NCI-H460 (cell line): ENCODE measurements at regions not wholly inside any gene's neighbourhood (a gene's known extent, or its start where the extent isn't known, plus 50 kb on each side); places are given as distances from the start of the nearest gene placed in this dataset.
"Not testable (repeated sequence)": the region's sequence is repeated elsewhere in the genome, so short reads cannot be mapped to it uniquely, and the experiment has no call there.

Source experiments
- DNase-seq: peaks from one replicate; pipeline ENCODE4 v3.0.0-alpha.2; 2016; ENCODE audit warnings: low read depth; ENCODE audit errors: extremely low read depth

- peak; percentile 23 for DNase-seq
Measured at GRCh38 chr7:65722361-65722792, 150.5 kb upstream of the VKORC1L1 start.

GRCh38 chr7:65727182-65727581 lies 145.7 kb upstream of the VKORC1L1 start:
- DNase-seq = not testable (repeated sequence)

- DNase-seq = no peak
Measured at GRCh38 chr7:65731129-65731528, 141.7 kb upstream of the VKORC1L1 start.

GRCh38 chr7:65731562-65732035 lies 141.3 kb upstream of the VKORC1L1 start:
- DNase-seq = no peak

GRCh38 chr7:65744406-65744805 lies 128.5 kb upstream of the VKORC1L1 start:
- no peak for DNase-seq

- no peak for DNase-seq
Measured at GRCh38 chr7:65746398-65746669, 126.5 kb upstream of the VKORC1L1 start.

GRCh38 chr7:65749039-65749438 lies 123.8 kb upstream of the VKORC1L1 start:
- no peak for DNase-seq

- DNase-seq = no peak
Measured at GRCh38 chr7:65749518-65749917, 123.4 kb upstream of the VKORC1L1 start.

GRCh38 chr7:65750511-65751344 lies 122.1 kb upstream of the VKORC1L1 start:
- peak; percentile 85 for DNase-seq

GRCh38 chr7:65754070-65754469 lies 118.8 kb upstream of the VKORC1L1 start:
- DNase-seq = not testable (repeated sequence)

- not testable (repeated sequence) for DNase-seq
Measured at GRCh38 chr7:65758991-65759390, 113.9 kb upstream of the VKORC1L1 start.

GRCh38 chr7:65762712-65763111 lies 110.2 kb upstream of the VKORC1L1 start:
- DNase-seq = not testable (repeated sequence)

- DNase-seq = not testable (repeated sequence)
Measured at GRCh38 chr7:65763114-65763513, 109.8 kb upstream of the VKORC1L1 start.

- peak; percentile 84 for DNase-seq
Measured at GRCh38 chr7:65770473-65771225, 102.2 kb upstream of the VKORC1L1 start.

- DNase-seq = not testable (repeated sequence)
Measured at GRCh38 chr7:65771226-65771569, 101.7 kb upstream of the VKORC1L1 start.

GRCh38 chr7:65776677-65777076 lies 96.2 kb upstream of the VKORC1L1 start:
- not testable (repeated sequence) for DNase-seq

- not testable (repeated sequence) for DNase-seq
Measured at GRCh38 chr7:65789943-65790342, 82.9 kb upstream of the VKORC1L1 start.

- DNase-seq = not testable (repeated sequence)
Measured at GRCh38 chr7:65791788-65792187, 81.1 kb upstream of the VKORC1L1 start.

- DNase-seq = not testable (repeated sequence)
Measured at GRCh38 chr7:65792726-65793125, 80.1 kb upstream of the VKORC1L1 start.

- DNase-seq = not testable (repeated sequence)
Measured at GRCh38 chr7:65794671-65795391, 78.0 kb upstream of the VKORC1L1 start.

- DNase-seq = not testable (repeated sequence)
Measured at GRCh38 chr7:65795392-65795716, 77.5 kb upstream of the VKORC1L1 start.
